OCI-LY7 (cell line): ENCODE measurements at regions not wholly inside any gene's neighbourhood (a gene's known extent, or its start where the extent isn't known, plus 50 kb on each side); places are given as distances from the start of the nearest gene placed in this dataset.

Experiments
- BruUV-seq: library from RNA; stranded (reverse); fragments of 400-500 nt; replicated peaks from 2 replicates; lab custom pipeline; 2021; lab: Mats Ljungman, UMichigan
- CTCF ChIA-PET: fragments of 300-600 bp; sonication (Branson Sonifier 250); formaldehyde crosslinking; loops from one replicate; lab custom pipeline; 2022; ENCODE audit warnings: antibody characterized with exemption; ENCODE audit not compliant: unreplicated experiment; lab: Charles Lee
- POLR2A ChIA-PET: fragments of 300-600 bp; sonication (Branson Sonifier 250); formaldehyde crosslinking; loops from one replicate; lab custom pipeline; 2022; ENCODE audit warnings: antibody characterized with exemption; lab: Charles Lee
- DNase-seq: peaks from one replicate; pipeline ENCODE4 v3.0.0-alpha.2; 2015; ENCODE audit warnings: low spot score
- H2AFZ ChIP-seq: fragments of 200-600 bp; sonication (generic), shearing (Covaris generic); 2 replicates; pipeline ENCODE4 v1.6.1; 2014; ENCODE audit warnings: mild to moderate bottlenecking, antibody characterized with exemption, low read length, moderate library complexity
- H3K27ac ChIP-seq: fragments of 200-600 bp; sonication (generic); 2 replicates; pipeline ENCODE4 v1.5.1; 2014; ENCODE audit warnings: mixed run types, low read depth, mild to moderate bottlenecking, moderate library complexity, low read length, inconsistent platforms; ENCODE audit not compliant: poor library complexity, severe bottlenecking
- H3K36me3 ChIP-seq: fragments of 200-600 bp; sonication (generic); 2 replicates; pipeline ENCODE4 v1.6.1; 2014; ENCODE audit warnings: mild to moderate bottlenecking, antibody characterized with exemption, low read length, moderate library complexity, mixed read lengths; ENCODE audit not compliant: insufficient read depth
- H3K4me1 ChIP-seq: fragments of 200-600 bp; sonication (generic); 2 replicates; pipeline ENCODE4 v1.5.1; 2014; ENCODE audit warnings: mild to moderate bottlenecking, low read length; ENCODE audit not compliant: insufficient read depth, poor library complexity, severe bottlenecking
- H3K4me2 ChIP-seq: fragments of 200-600 bp; sonication (generic); 2 replicates; pipeline ENCODE4 v1.6.1; 2014; ENCODE audit warnings: mild to moderate bottlenecking, low read length
- H3K4me3 ChIP-seq: fragments of 200-600 bp; sonication (generic); 2 replicates; pipeline ENCODE4 v1.5.1; 2014; ENCODE audit warnings: mild to moderate bottlenecking, low read depth, low read length; ENCODE audit not compliant: poor library complexity, severe bottlenecking
- H3K79me2 ChIP-seq: fragments of 200-600 bp; sonication (generic); 2 replicates; pipeline ENCODE4 v1.6.1; 2016; ENCODE audit warnings: low read depth, mild to moderate bottlenecking, low read length, moderate library complexity, mixed read lengths; ENCODE audit not compliant: insufficient read depth
- H3K9me2 ChIP-seq: fragments of 200-600 bp; sonication (generic); 2 replicates; pipeline ENCODE4 v1.6.1; 2016; ENCODE audit warnings: mild to moderate bottlenecking, low read length, mixed read lengths; ENCODE audit not compliant: insufficient read depth
- H3K9me3 ChIP-seq: fragments of 200-600 bp; sonication (generic); 2 replicates; pipeline ENCODE4 v1.6.1; 2014; ENCODE audit warnings: mild to moderate bottlenecking, mixed run types, low read length, mixed read lengths
- H4K20me1 ChIP-seq: fragments of 200-600 bp; sonication (generic); 2 replicates; pipeline ENCODE4 v1.6.1; 2014; ENCODE audit warnings: mild to moderate bottlenecking, antibody characterized with exemption, low read length, moderate library complexity, mixed read lengths; ENCODE audit not compliant: insufficient read depth
- CTCF ChIP-seq: fragments of 200-600 bp; sonication (generic); conservative IDR thresholded peaks from 2 replicates; pipeline ENCODE4 v1.5.1; 2014; ENCODE audit warnings: mild to moderate bottlenecking, antibody characterized with exemption, low read length, moderate library complexity, mixed read lengths
- EZH2phosphoT487 ChIP-seq: fragments of 200-600 bp; sonication (generic); IDR thresholded peaks from 2 replicates; pipeline ENCODE4 v1.6.1; 2018; ENCODE audit warnings: low read depth, borderline replicate concordance, mild to moderate bottlenecking, mixed run types, antibody characterized with exemption, low read length, moderate library complexity, mixed read lengths
- intact Hi-C: fragments of 100-400 bp; cut with micrococcal nuclease; formaldehyde crosslinking; loops from one replicate; pipeline ENCODE4 v1.10.0; 2022; ENCODE audit not compliant: unreplicated experiment

GRCh38 chr1:173107696-173108095 lies 57.0 kb upstream of the TNFSF18 start:
- CTCF ChIA-PET = no interaction called here
- DNase-seq = no peak
- H3K79me2 ChIP-seq = no peaks in the 10 kb centered on the region
- H3K27ac ChIP-seq = no peak overlapping the region
- peaks cover 16% of the 10 kb centered on the region for H3K9me3 ChIP-seq
- POLR2A ChIA-PET = interaction anchor here (0.7 kb wide), 1 partner anchor 10 kb away, joined by 3 read pairs; no protein-coding TSS in a partner anchor
- peaks cover 18% of the 10 kb centered on the region for H3K4me1 ChIP-seq
- no peak overlapping the region for H3K4me3 ChIP-seq
- no TSS peak for BruUV-seq
- no peak overlapping the region for H2AFZ ChIP-seq
- H3K4me2 ChIP-seq = no peak overlapping the region
- H3K9me2 ChIP-seq = no peaks in the 10 kb centered on the region
- H4K20me1 ChIP-seq = no peaks in the 10 kb centered on the region
- intact Hi-C loops = no loop called here
- TF ChIP-seq EZH2phosphoT487 (no peak), CTCF (no peak)
- no peaks in the 10 kb centered on the region for H3K36me3 ChIP-seq

- CTCF ChIA-PET = no interaction called here
- intact Hi-C loops = no loop called here
- TF ChIP-seq EZH2phosphoT487 (no peak), CTCF (no peak)
- H3K4me3 ChIP-seq = no peak overlapping the region
- H3K36me3 ChIP-seq = no peaks in the 10 kb centered on the region
- H4K20me1 ChIP-seq = no peaks in the 10 kb centered on the region
- H3K9me3 ChIP-seq = peaks cover 8% of the 10 kb centered on the region; the same call in 1 of the 2 replicates
- H3K4me2 ChIP-seq = no peak overlapping the region
- no TSS peak for BruUV-seq
- no peak overlapping the region for H3K27ac ChIP-seq
- no peaks in the 10 kb centered on the region for H3K4me1 ChIP-seq
- H2AFZ ChIP-seq = no peak overlapping the region
- DNase-seq = no peak
- POLR2A ChIA-PET = no interaction called here
- H3K9me2 ChIP-seq = no peaks in the 10 kb centered on the region
- H3K79me2 ChIP-seq = no peaks in the 10 kb centered on the region
Observed at GRCh38 chr1:173103006-173103405, 52.3 kb upstream of the TNFSF18 start.

- intact Hi-C loops = no loop called here
- H3K4me1 ChIP-seq = no peaks in the 10 kb centered on the region
Observed at GRCh38 chr1:173101589-173101988, 50.8 kb upstream of the TNFSF18 start.

More at GRCh38 chr1:173101589-173101988, 50.8 kb upstream of the TNFSF18 start:
- ChIA-PET POLR2A (no interaction called here), CTCF (no interaction called here)
- DNase-seq = no peak
- TF ChIP-seq EZH2phosphoT487 (no peak), CTCF (no peak)
- H3K79me2 ChIP-seq = no peaks in the 10 kb centered on the region
- H3K27ac ChIP-seq = no peak overlapping the region
- H3K9me3 ChIP-seq = no peaks in the 10 kb centered on the region
- no peaks in the 10 kb centered on the region for H4K20me1 ChIP-seq
- no peak overlapping the region for H3K4me3 ChIP-seq
- H3K9me2 ChIP-seq = no peaks in the 10 kb centered on the region
- no TSS peak for BruUV-seq
- H2AFZ ChIP-seq = no peak overlapping the region
- no peak overlapping the region for H3K4me2 ChIP-seq
- no peaks in the 10 kb centered on the region for H3K36me3 ChIP-seq
